DND-41 (cell line): ENCODE measurements at regions not wholly inside any gene's neighbourhood (a gene's known extent, or its start where the extent isn't known, plus 50 kb on each side); places are given as distances from the start of the nearest gene placed in this dataset.

Experiments used
- EZH2 ChIP-seq: IDR thresholded peaks from 3 replicates; pipeline ENCODE4 v1.6.1; 2012; ENCODE audit warnings: borderline replicate concordance, low read depth, mild to moderate bottlenecking, moderate library complexity, low read length, inconsistent platforms; ENCODE audit not compliant: severe bottlenecking
- TF ChIP-seq, protein P1 (sequence below): IDR thresholded peaks from 2 replicates; pipeline ENCODE4 v1.5.1; 2012; ENCODE audit warnings: borderline replicate concordance, low read length, moderate library complexity, mild to moderate bottlenecking; ENCODE audit not compliant: poor library complexity, severe bottlenecking; ENCODE audit errors: extremely low read depth

- TF ChIP-seq, protein P1, sequence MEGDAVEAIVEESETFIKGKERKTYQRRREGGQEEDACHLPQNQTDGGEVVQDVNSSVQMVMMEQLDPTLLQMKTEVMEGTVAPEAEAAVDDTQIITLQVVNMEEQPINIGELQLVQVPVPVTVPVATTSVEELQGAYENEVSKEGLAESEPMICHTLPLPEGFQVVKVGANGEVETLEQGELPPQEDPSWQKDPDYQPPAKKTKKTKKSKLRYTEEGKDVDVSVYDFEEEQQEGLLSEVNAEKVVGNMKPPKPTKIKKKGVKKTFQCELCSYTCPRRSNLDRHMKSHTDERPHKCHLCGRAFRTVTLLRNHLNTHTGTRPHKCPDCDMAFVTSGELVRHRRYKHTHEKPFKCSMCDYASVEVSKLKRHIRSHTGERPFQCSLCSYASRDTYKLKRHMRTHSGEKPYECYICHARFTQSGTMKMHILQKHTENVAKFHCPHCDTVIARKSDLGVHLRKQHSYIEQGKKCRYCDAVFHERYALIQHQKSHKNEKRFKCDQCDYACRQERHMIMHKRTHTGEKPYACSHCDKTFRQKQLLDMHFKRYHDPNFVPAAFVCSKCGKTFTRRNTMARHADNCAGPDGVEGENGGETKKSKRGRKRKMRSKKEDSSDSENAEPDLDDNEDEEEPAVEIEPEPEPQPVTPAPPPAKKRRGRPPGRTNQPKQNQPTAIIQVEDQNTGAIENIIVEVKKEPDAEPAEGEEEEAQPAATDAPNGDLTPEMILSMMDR = no peak
- no peak for TF ChIP-seq EZH2
Observed at GRCh38 chr5:171703146-171703545, 82.5 kb upstream of the SMIM23 start.
